ENCODE measurements at regions not wholly inside any gene's neighbourhood (a gene's known extent, or its start where the extent isn't known, plus 50 kb on each side); places are given as distances from the start of the nearest gene placed in this dataset.
"Not testable (repeated sequence)": the region's sequence is repeated elsewhere in the genome, so short reads cannot be mapped to it uniquely, and the experiment has no call there.

DNA sequence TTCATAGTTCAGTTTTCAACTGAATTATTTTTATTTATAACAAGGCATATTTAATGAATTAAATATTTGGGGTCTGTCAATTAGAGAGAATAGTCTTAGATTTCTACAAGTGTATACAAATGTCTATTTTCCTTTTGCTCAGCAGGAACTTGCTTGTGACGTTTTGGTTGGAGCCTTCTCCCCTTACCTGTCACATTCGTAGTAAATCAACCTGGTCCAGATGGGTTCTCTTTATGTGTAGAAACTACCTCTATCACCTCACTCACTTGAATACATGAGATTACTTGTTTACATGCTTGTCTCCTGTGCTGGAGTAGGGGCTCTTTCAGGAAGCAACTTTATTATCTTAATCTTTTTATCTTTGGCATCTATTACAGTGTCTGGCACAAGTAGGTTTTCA lies 938.3 kb upstream of the IGFBP7 start:
- Histone ChIP-seq H3K9me3 (ENCODE audit: control insufficient read depth, insufficient read depth, low read length) (peaks cover 6% of the 10 kb centered on the region), H3K9ac (ENCODE audit: low read depth, low read length) (no peak overlapping the region), H3K4me1 (ENCODE audit: insufficient read depth, low read length) (no peaks in the 10 kb centered on the region), H3K36me3 (ENCODE audit: insufficient read depth, low read length) (no peaks in the 10 kb centered on the region)

DNA sequence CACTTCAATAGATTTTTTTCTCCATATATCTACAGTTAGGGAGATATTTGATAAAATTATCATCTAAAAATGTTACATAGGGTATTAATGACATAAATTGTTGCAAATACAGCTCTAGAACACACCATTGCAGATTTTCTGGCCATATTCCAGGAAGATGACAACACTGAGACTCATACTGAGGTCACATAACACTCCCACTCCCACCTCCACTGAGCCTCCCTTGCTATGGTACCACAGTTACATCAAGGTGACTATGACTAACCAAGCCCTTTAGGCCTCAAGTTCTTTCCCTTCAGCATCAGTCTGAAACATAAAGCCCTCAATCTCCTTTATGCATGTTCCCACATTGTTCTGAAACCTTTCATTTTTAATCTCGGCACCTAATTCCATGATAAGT lies 932.0 kb upstream of the IGFBP7 start:
- H3K36me3 ChIP-seq (ENCODE audit: insufficient read depth, low read length), result no peaks in the 10 kb centered on the region
- H3K9me3 ChIP-seq (ENCODE audit: control insufficient read depth, insufficient read depth, low read length), result peaks cover 11% of the 10 kb centered on the region
- H3K9ac ChIP-seq (ENCODE audit: low read depth, low read length), result no peak overlapping the region
- H3K4me1 ChIP-seq (ENCODE audit: insufficient read depth, low read length), result no peaks in the 10 kb centered on the region

DNA sequence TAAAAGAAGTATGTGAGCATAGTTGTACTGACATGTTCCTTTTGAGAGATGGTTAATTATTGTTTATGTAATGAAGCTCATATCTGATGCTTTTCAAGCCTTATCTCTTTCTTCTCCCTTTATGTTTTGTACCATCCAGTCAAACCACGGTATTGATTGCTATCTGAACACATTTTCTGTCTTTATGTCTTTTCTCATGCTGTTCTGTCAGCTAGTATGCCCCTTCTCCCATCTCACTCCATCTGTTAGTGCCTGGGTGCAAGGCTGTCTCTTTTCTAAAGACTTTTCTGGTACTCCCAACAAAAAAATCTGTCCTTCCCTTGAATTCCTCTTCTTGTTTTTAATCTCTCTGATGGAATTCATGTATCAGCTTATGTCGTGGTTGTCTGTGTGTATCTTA lies 883.8 kb upstream of the IGFBP7 start:
- H3K4me1 ChIP-seq (ENCODE audit: insufficient read depth, low read length), result no peaks in the 10 kb centered on the region
- H3K9me3 ChIP-seq (ENCODE audit: control insufficient read depth, insufficient read depth, low read length), result no peaks in the 10 kb centered on the region
- H3K36me3 ChIP-seq (ENCODE audit: insufficient read depth, low read length), result no peaks in the 10 kb centered on the region
- no peak overlapping the region for H3K9ac ChIP-seq (ENCODE audit: low read depth, low read length)

DNA sequence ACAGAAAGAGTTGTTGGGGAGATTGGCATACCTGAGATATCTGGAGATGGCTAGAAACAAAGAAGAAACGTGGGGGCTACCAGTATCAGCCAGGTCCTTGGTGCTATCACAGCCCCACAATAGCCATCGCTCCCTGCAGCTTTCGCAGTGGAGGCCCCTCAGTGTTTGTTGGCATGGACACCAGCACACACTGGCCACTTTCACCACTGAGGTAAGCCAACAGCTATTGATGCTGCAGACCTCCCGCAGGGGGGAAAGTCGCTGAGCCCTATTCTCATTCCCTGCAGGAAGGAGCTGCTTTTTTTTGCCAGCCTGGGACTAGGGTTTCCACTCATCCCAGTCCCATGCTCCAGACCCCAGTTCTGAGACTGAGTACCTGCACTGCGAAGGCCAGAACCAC lies 879.2 kb upstream of the IGFBP7 start:
- H3K36me3 ChIP-seq (ENCODE audit: insufficient read depth, low read length), result no peaks in the 10 kb centered on the region
- no peaks in the 10 kb centered on the region for H3K9me3 ChIP-seq (ENCODE audit: control insufficient read depth, insufficient read depth, low read length)
- no peaks in the 10 kb centered on the region for H3K4me1 ChIP-seq (ENCODE audit: insufficient read depth, low read length)
- H3K9ac ChIP-seq (ENCODE audit: low read depth, low read length), result no peak overlapping the region

DNA sequence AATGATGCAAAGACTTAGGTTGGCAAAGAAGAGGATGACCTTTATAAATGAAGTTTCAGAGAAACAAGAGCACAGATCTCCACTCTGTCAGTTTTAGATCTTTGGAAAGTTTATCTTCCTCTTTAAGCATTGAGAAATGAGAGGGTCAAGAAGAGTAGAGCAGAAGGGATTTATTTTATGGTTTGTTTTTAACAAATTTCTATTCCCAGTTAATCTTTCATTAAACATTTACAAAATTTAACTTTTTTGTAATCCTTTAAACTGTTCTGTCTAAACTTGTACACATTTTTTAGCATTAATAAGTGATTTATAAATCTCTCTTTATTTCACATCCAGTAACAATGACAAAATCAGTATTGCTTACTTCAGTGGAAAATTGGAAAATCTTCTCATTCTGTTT lies 875.0 kb upstream of the IGFBP7 start:
- no peaks in the 10 kb centered on the region for H3K36me3 ChIP-seq (ENCODE audit: insufficient read depth, low read length)
- no peaks in the 10 kb centered on the region for H3K9me3 ChIP-seq (ENCODE audit: control insufficient read depth, insufficient read depth, low read length)
- H3K4me1 ChIP-seq (ENCODE audit: insufficient read depth, low read length), result no peaks in the 10 kb centered on the region; the same call in 1 of the 2 replicates
- H3K9ac ChIP-seq (ENCODE audit: low read depth, low read length), result no peak overlapping the region

DNA sequence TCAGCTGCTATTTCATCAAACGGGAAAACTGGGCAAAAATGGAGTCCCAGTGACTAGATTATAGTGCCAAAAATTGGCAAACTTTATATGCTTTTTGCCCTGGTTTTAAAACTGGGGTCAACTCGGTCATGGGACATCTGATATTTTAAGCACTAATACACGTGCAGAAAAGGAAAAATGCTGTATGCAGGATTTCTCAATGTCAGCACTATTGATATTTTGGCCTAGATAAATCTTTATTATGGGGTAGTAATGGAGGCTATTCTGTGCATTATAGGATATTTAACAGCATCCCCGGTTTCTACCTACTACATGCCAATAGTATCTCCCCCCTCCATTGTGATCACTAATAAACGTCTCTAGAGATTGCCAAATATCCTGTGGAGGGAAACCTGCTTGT lies 870.9 kb upstream of the IGFBP7 start:
- no peaks in the 10 kb centered on the region; the same call in 1 of the 2 replicates for H3K4me1 ChIP-seq (ENCODE audit: insufficient read depth, low read length)
- no peaks in the 10 kb centered on the region for H3K9me3 ChIP-seq (ENCODE audit: control insufficient read depth, insufficient read depth, low read length)
- no peaks in the 10 kb centered on the region for H3K36me3 ChIP-seq (ENCODE audit: insufficient read depth, low read length)
- H3K9ac ChIP-seq (ENCODE audit: low read depth, low read length), result no peak overlapping the region

DNA sequence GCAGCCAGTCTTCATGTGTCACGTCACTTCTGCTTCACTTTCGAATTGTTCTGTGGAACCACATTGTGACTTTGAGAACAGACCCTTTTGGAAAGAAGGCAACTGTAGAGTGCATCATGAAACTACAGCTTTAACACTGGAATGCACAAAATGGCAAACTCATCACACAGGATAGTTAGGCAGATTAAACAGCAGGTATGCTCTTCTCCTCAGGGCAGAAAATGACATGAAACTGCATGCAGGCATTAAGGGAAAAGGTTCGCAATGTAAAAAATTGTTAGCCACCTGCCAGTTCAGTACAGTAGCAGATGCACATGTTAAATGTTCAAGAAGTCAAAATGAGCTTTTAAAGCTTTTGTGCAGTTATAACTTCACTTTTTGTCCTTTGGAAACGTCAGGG lies 864.6 kb upstream of the IGFBP7 start:
- no peak overlapping the region for H3K9ac ChIP-seq (ENCODE audit: low read depth, low read length)
- H3K36me3 ChIP-seq (ENCODE audit: insufficient read depth, low read length), result no peaks in the 10 kb centered on the region

DNA sequence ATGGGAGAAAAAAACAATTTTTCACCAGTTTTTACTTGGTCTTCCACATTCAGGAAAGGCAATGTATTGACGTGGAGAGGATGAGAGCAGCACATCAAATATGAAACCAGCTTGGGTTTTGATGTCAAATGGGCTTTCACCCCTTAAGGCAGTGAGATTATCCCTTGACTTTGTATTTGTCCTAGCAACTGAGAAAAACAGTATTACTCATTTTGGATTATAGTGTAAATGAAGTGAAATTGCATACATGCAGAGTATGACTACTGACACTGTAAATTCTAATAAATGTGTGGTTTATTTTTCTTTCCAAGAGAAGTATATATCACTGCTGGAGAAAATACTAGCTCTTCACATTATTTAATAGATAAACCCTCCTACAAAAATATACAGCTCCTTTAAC lies 863.6 kb upstream of the IGFBP7 start:
- no peaks in the 10 kb centered on the region; the same call in 1 of the 2 replicates for H3K9me3 ChIP-seq (ENCODE audit: control insufficient read depth, insufficient read depth, low read length)
- no peaks in the 10 kb centered on the region for H3K36me3 ChIP-seq (ENCODE audit: insufficient read depth, low read length)
- no peak overlapping the region for H3K9ac ChIP-seq (ENCODE audit: low read depth, low read length)
- no peaks in the 10 kb centered on the region for H3K4me1 ChIP-seq (ENCODE audit: insufficient read depth, low read length)

More for the DNA sequence above, 864.6 kb upstream of the IGFBP7 start:
- Histone ChIP-seq H3K9me3 (ENCODE audit: control insufficient read depth, insufficient read depth, low read length) (no peaks in the 10 kb centered on the region; the same call in 1 of the 2 replicates), H3K4me1 (ENCODE audit: insufficient read depth, low read length) (no peaks in the 10 kb centered on the region)

DNA sequence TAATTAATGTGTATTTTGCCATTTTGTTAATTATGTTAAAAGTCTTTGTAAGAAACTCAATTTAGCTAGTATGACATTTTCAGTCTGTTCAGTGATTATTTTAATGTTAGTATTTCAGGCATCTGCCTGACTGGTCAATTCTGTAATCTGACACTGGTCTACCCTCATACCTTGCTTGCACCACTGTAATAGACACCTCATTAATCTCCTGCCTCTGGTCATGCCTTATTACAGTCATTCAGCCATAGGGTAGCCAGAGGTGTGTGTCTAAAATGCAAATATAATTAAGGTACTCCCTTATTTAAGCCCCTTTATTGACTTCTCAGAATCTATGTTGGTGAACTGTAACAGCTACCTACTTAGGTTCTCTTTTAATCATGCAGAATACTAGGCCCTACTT lies 861.1 kb upstream of the IGFBP7 start:
- Histone ChIP-seq H3K36me3 (ENCODE audit: insufficient read depth, low read length) (no peaks in the 10 kb centered on the region), H3K4me1 (ENCODE audit: insufficient read depth, low read length) (no peaks in the 10 kb centered on the region), H3K9ac (ENCODE audit: low read depth, low read length) (no peak overlapping the region), H3K9me3 (ENCODE audit: control insufficient read depth, insufficient read depth, low read length) (no peaks in the 10 kb centered on the region; the same call in 1 of the 2 replicates)

DNA sequence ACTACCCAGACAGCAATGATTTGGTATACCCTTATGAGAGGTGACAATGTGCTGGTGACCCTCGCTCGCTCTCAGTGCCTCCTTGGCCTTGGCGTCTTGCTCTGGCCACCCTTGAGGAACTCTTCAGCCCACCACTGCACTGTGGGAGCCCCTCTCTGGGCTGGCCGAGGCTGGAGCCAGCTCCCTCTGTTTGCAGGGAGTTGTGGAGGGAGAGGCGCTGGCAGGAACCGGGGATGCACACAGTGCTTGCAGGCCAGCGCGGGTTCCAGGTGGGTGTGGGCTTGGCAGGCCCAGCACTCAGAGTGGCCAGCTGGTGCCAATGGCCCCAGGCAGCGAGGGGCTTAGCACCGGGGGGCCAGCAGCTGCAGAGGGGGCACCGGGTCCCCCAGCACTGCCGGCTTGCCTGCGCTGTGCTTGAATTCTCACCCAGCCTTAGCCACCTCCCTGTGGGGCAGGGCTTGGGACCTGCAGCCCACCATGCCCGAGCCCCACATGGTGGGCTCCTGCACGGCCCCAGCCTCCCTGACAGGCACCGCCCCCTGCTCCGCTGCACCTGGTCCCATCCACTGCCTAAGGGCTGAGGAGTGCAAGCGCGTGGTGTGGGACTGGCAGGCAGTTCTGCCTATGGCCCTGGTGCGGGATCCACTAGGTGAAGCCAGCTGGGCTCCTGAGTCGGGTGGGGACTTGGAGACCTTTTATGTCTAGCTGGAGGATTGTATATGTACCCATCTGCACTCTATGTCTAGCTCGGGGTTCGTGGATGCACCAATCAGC lies 857.0 kb upstream of the IGFBP7 start:
- no peaks in the 10 kb centered on the region for H3K4me1 ChIP-seq (ENCODE audit: insufficient read depth, low read length)
- no peak overlapping the region for H3K9ac ChIP-seq (ENCODE audit: low read depth, low read length)
- no peaks in the 10 kb centered on the region for H3K36me3 ChIP-seq (ENCODE audit: insufficient read depth, low read length)
- H3K9me3 ChIP-seq (ENCODE audit: control insufficient read depth, insufficient read depth, low read length), result no peaks in the 10 kb centered on the region; the same call in 1 of the 2 replicates

DNA sequence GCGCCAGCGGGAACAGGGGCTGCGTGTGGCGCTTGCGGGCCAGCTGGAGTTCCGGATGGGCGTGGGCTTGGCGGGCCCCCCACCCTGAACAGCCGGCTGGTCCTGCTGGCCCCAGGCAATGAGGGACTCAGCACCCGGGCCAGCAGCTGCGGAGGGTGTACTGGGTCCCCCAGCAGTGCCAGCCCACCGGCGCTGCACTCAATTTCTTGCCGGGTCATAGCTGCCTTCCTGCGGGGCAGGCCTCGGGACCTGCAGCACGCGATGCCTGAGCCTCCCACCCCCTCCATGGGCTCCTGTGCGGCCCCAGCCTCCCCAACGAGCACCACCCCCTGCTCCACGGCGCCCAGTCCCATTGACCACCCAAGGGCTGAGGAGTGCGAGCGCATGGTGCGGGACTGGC lies 855.2 kb upstream of the IGFBP7 start:
- H3K9me3 ChIP-seq (ENCODE audit: control insufficient read depth, insufficient read depth, low read length); H3K4me1 ChIP-seq (ENCODE audit: insufficient read depth, low read length); H3K36me3 ChIP-seq (ENCODE audit: insufficient read depth, low read length); H3K9ac ChIP-seq (ENCODE audit: low read depth, low read length): not testable (repeated sequence)

DNA sequence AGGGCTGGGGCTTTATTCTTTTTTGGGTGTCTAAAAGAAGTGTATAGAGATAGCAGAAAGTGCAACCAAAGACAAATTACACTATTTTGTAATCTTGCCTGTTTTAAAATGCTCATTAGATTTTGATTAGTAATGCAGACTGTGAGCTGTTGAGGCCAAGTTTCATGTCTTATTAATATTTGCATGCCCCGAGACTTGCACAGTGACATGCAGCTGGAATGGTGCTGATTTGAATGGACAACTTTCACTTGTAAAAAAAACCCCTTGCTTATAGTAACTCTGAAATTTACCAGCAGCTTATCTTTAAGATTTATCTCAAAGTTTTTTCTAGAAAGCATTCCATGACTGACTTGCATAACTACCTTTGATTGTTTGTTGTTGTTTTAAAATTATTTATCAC lies 835.1 kb upstream of the IGFBP7 start:
- Histone ChIP-seq H3K36me3 (ENCODE audit: insufficient read depth, low read length) (no peaks in the 10 kb centered on the region), H3K9me3 (ENCODE audit: control insufficient read depth, insufficient read depth, low read length) (no peaks in the 10 kb centered on the region), H3K9ac (ENCODE audit: low read depth, low read length) (no peak overlapping the region), H3K4me1 (ENCODE audit: insufficient read depth, low read length) (no peaks in the 10 kb centered on the region; the same call in 1 of the 2 replicates)

DNA sequence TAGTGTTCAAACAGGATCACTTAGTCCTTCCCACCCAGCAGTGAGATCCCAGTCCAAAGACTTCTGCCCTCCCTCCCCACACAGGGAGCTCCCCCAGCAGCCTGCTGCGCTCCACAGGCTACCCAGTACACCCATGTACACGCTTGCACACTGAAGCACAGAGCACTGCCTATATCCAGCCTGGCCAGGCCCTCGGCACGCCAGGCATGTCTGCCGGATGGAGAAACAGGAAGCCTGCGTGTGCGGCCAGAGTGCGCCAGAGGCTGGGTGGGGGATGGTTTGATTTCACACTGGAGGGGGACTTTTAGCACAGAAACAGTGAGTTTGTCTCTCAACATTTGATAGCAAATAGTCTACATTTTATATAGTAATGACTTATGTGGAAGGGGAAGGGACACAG lies 833.5 kb upstream of the IGFBP7 start:
- Histone ChIP-seq H3K4me1 (ENCODE audit: insufficient read depth, low read length) (no peaks in the 10 kb centered on the region; the same call in 1 of the 2 replicates), H3K36me3 (ENCODE audit: insufficient read depth, low read length) (no peaks in the 10 kb centered on the region), H3K9me3 (ENCODE audit: control insufficient read depth, insufficient read depth, low read length) (no peaks in the 10 kb centered on the region), H3K9ac (ENCODE audit: low read depth, low read length) (no peak overlapping the region)

DNA sequence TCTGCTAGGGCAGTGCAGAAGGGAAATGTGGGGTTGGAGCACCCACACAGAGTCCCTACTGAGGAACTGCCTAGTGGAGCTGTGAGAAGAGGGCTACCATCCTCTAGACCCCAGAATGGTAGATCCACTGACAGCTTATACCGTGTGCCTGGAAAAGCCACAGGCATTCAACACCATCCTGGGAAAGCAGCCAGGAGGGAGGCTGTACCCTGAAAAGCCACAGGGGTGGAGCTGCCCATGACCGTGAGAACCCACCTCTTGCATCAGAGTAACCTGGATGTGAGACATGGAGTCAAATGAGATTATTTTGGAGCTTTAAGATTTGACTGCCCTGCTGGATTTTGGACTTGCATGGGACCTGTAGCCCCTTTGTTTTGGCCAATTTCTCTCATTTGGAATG lies 827.1 kb upstream of the IGFBP7 start:
- H3K9me3 ChIP-seq (ENCODE audit: control insufficient read depth, insufficient read depth, low read length); H3K36me3 ChIP-seq (ENCODE audit: insufficient read depth, low read length); H3K9ac ChIP-seq (ENCODE audit: low read depth, low read length); H3K4me1 ChIP-seq (ENCODE audit: insufficient read depth, low read length): not testable (repeated sequence)

DNA sequence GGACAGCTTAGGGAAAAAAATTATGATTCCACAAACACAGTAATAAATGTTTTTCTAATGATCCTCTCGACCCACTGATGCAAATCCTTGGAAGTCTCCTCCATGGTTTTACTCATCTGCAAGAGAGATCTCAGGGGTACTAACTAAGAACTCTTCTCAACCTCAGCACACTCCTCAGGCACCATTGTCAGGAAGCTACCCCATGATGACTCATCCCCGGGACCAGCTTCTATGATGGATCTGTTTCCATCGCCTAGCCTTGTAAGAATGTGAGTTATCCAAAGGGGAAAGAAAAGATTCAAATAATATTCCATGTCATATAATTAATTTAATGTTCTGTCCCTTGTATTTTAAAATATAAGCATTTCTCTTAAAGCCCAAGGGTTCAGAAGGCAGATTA lies 816.1 kb upstream of the IGFBP7 start:
- Histone ChIP-seq H3K4me1 (ENCODE audit: insufficient read depth, low read length) (0 out of 2 replicates have a peak, but pooled peaks cover 4% of the 10 kb centered on the region), H3K9ac (ENCODE audit: low read depth, low read length) (no peak overlapping the region), H3K9me3 (ENCODE audit: control insufficient read depth, insufficient read depth, low read length) (no peaks in the 10 kb centered on the region), H3K36me3 (ENCODE audit: insufficient read depth, low read length) (no peaks in the 10 kb centered on the region)

Measured in ES-I3 (cell line).